HT1080 (cell line): ENCODE measurements at regions not wholly inside any gene's neighbourhood (a gene's known extent, or its start where the extent isn't known, plus 50 kb on each side); places are given as distances from the start of the nearest gene placed in this dataset.

Source experiments
- DNase-seq: peaks from one replicate; pipeline ENCODE4 v3.0.0-alpha.2; 2015; ENCODE audit warnings: low read depth

GRCh38 chr3:44078863-44079262, 162.8 kb upstream of the TOPAZ1 start:
- no peak for DNase-seq

GRCh38 chr3:44079916-44080315, 161.8 kb upstream of the TOPAZ1 start:
- no peak for DNase-seq

GRCh38 chr3:44080474-44081072, 161.1 kb upstream of the TOPAZ1 start:
- no peak for DNase-seq

GRCh38 chr3:44090036-44090435, 151.7 kb upstream of the TOPAZ1 start:
- DNase-seq, result no peak

- DNase-seq, result no peak
These were observed 149.2 kb upstream of the TOPAZ1 start for GRCh38 chr3:44092497-44092896.

GRCh38 chr3:44093531-44093930, 148.2 kb upstream of the TOPAZ1 start:
- DNase-seq, result no peak

GRCh38 chr3:44098656-44099415, 142.8 kb upstream of the TOPAZ1 start:
- no peak for DNase-seq

GRCh38 chr3:44099566-44100297, 142.0 kb upstream of the TOPAZ1 start:
- no peak for DNase-seq

- no peak for DNase-seq
These were observed 141.4 kb upstream of the TOPAZ1 start for GRCh38 chr3:44100298-44100695.

- DNase-seq, result no peak
These were observed 137.6 kb upstream of the TOPAZ1 start for GRCh38 chr3:44104043-44104442.

- DNase-seq, result peak; percentile 93
These were observed 136.9 kb upstream of the TOPAZ1 start for GRCh38 chr3:44104668-44105321.

GRCh38 chr3:44105571-44105970, 136.1 kb upstream of the TOPAZ1 start:
- no peak for DNase-seq

GRCh38 chr3:44106756-44107155, 134.9 kb upstream of the TOPAZ1 start:
- DNase-seq, result no peak

- no peak for DNase-seq
These were observed 133.2 kb upstream of the TOPAZ1 start for GRCh38 chr3:44108481-44108880.

GRCh38 chr3:44109771-44110361, 131.8 kb upstream of the TOPAZ1 start:
- no peak for DNase-seq

- DNase-seq, result no peak
These were observed 131.0 kb upstream of the TOPAZ1 start for GRCh38 chr3:44110648-44111047.

GRCh38 chr3:44111482-44111881, 130.2 kb upstream of the TOPAZ1 start:
- DNase-seq, result no peak

- DNase-seq, result no peak
These were observed 127.5 kb upstream of the TOPAZ1 start for GRCh38 chr3:44114142-44114541.

GRCh38 chr3:44117239-44117638, 124.4 kb upstream of the TOPAZ1 start:
- DNase-seq, result no peak

GRCh38 chr3:44117736-44118135, 124.0 kb upstream of the TOPAZ1 start:
- no peak for DNase-seq

- peak; percentile 37 for DNase-seq
These were observed 120.7 kb upstream of the TOPAZ1 start for GRCh38 chr3:44120721-44121582.
